Neural cell (in vitro differentiated cells): ENCODE measurements at regions not wholly inside any gene's neighbourhood (a gene's known extent, or its start where the extent isn't known, plus 50 kb on each side); places are given as distances from the start of the nearest gene placed in this dataset.

ENCODE experiments used
- H2AFZ ChIP-seq: fragments of 200-600, 300-800 bp; sonication (generic), shearing (Covaris generic); 2 replicates; pipeline ENCODE4 v1.6.0; 2014; ENCODE audit warnings: low read depth, mild to moderate bottlenecking, antibody characterized with exemption, low read length, moderate library complexity
- H3F3A ChIP-seq: fragments of 200-600 bp; shearing (Covaris generic); 2 replicates; pipeline ENCODE4 v1.6.1; 2016; ENCODE audit warnings: mild to moderate bottlenecking, moderate library complexity, mixed read lengths, antibody characterized with exemption, low read length; ENCODE audit not compliant: insufficient read depth, poor library complexity, severe bottlenecking
- H3K27ac ChIP-seq: fragments of 200-600, 300-800 bp; sonication (generic), shearing (Covaris generic); 2 replicates; pipeline ENCODE4 v1.5.1; 2014; ENCODE audit warnings: mild to moderate bottlenecking, low read length, moderate library complexity
- H3K27me3 ChIP-seq: fragments of 300-800, 200-600 bp; sonication (generic), shearing (Covaris generic); 2 replicates; pipeline ENCODE4 v1.6.0; 2014; ENCODE audit warnings: mild to moderate bottlenecking, low read depth, low read length, moderate library complexity; ENCODE audit not compliant: insufficient read depth
- H3K36me3 ChIP-seq: fragments of 300-800, 200-600 bp; sonication (generic), shearing (Covaris generic); 2 replicates; pipeline ENCODE4 v1.5.1; 2014; ENCODE audit warnings: mild to moderate bottlenecking, antibody characterized with exemption, low read length, moderate library complexity; ENCODE audit not compliant: insufficient read depth
- H3K4me2 ChIP-seq: fragments of 300-800, 200-600 bp; sonication (generic), shearing (Covaris generic); 2 replicates; pipeline ENCODE4 v1.6.0; 2014; ENCODE audit warnings: mild to moderate bottlenecking, low read length
- H3K4me3 ChIP-seq: fragments of 300-800, 200-600 bp; sonication (generic), shearing (Covaris generic); 2 replicates; pipeline ENCODE4 v1.5.1; 2014; ENCODE audit warnings: mild to moderate bottlenecking, low read length, moderate library complexity
- H3K79me2 ChIP-seq: fragments of 200-600 bp; shearing (Covaris generic); replicated peaks from 2 replicates; pipeline ENCODE4 v1.6.0; 2014; ENCODE audit warnings: mild to moderate bottlenecking, low read length, moderate library complexity; ENCODE audit not compliant: insufficient read depth
- H3K9ac ChIP-seq: fragments of 300-800, 200-600 bp; sonication (generic), shearing (Covaris generic); 2 replicates; pipeline ENCODE4 v1.6.1; 2016; ENCODE audit warnings: mild to moderate bottlenecking, low read length, mixed read lengths
- H3K9me2 ChIP-seq: fragments of 200-600 bp; shearing (Covaris generic); 2 replicates; pipeline ENCODE4 v1.6.1; 2016; ENCODE audit warnings: mild to moderate bottlenecking, low read length, mixed read lengths; ENCODE audit not compliant: insufficient read depth
- H3K9me3 ChIP-seq: fragments of 200-600, 300-800 bp; sonication (generic), shearing (Covaris generic); 2 replicates; pipeline ENCODE4 v1.6.1; 2016; ENCODE audit warnings: mild to moderate bottlenecking, mixed run types, low read length, moderate library complexity, mixed read lengths
- H4K20me1 ChIP-seq: fragments of 200-600 bp; shearing (Covaris generic); 2 replicates; pipeline ENCODE4 v1.6.1; 2016; ENCODE audit warnings: mild to moderate bottlenecking, mixed run types; ENCODE audit not compliant: insufficient read depth
- EP300 ChIP-seq: fragments of 450-650 bp; conservative IDR thresholded peaks from 2 replicates; pipeline ENCODE4 v1.6.1; 2014; ENCODE audit warnings: antibody characterized with exemption, mild to moderate bottlenecking, moderate library complexity; ENCODE audit not compliant: poor library complexity, severe bottlenecking
- EZH2 ChIP-seq: fragments of 200-600, 300-800 bp; shearing (Covaris generic), sonication (generic); IDR thresholded peaks from 2 replicates; pipeline ENCODE4 v1.6.1; 2014; ENCODE audit warnings: antibody characterized with exemption, low read length, borderline replicate concordance, mild to moderate bottlenecking; ENCODE audit not compliant: insufficient read depth, poor library complexity, severe bottlenecking
- MXI1 ChIP-seq: fragments of 450-650 bp; conservative IDR thresholded peaks from 2 replicates; pipeline ENCODE4 v1.6.1; 2014; ENCODE audit warnings: antibody characterized with exemption, mild to moderate bottlenecking; ENCODE audit not compliant: poor library complexity, severe bottlenecking
- POLR2AphosphoS5 ChIP-seq: IDR thresholded peaks from 2 replicates; pipeline ENCODE4 v1.6.1; 2012
- RAD21 ChIP-seq: fragments of 450-650 bp; conservative IDR thresholded peaks from 2 replicates; pipeline ENCODE4 v1.6.1; 2014; ENCODE audit warnings: antibody characterized with exemption, mild to moderate bottlenecking, moderate library complexity
- REST ChIP-seq: IDR thresholded peaks from 2 replicates; pipeline ENCODE4 v1.6.1; 2012; ENCODE audit warnings: borderline replicate concordance
- SMC3 ChIP-seq: fragments of 450-650 bp; conservative IDR thresholded peaks from 2 replicates; pipeline ENCODE4 v1.6.1; 2014; ENCODE audit warnings: antibody characterized with exemption, mild to moderate bottlenecking, moderate library complexity; ENCODE audit not compliant: poor library complexity
- TAF1 ChIP-seq: IDR thresholded peaks from 2 replicates; pipeline ENCODE4 v1.6.1; 2012; ENCODE audit warnings: low read depth
- TF ChIP-seq, protein P1 (sequence below): fragments of 450-650 bp; IDR thresholded peaks from 2 replicates; pipeline ENCODE4 v1.5.1; 2014; ENCODE audit warnings: antibody characterized with exemption, mild to moderate bottlenecking, moderate library complexity; ENCODE audit not compliant: poor library complexity, severe bottlenecking

DNA sequence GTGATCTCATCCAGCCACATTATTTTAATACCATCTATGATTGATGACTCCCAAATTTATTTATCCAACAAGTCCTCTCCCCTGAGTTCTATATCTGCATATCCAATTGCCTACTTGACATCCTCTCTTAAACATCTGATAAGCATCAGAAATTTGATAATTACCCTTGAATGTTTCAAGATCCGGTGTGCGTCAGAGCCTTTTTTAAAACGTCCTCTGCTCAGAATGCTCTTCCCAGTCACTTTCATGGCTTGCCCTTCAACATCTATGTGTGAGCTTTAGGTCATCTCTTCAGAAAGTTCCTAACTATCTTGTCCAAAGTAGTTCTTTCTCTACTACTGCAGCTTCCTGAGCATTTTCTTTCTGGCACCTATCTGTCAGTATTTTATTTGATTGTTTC is 364.3 kb downstream of the PLPP3 start:
- no peaks in the 10 kb centered on the region for H3K9me2 ChIP-seq
- no peak overlapping the region for H3K4me2 ChIP-seq
- H3K27me3 ChIP-seq, result no peaks in the 10 kb centered on the region
- no peaks in the 10 kb centered on the region for H3K9me3 ChIP-seq
- TF ChIP-seq REST (no peak), SMC3 (no peak), RAD21 (no peak), POLR2AphosphoS5 (no peak), MXI1 (no peak)
- TF ChIP-seq, protein P1, sequence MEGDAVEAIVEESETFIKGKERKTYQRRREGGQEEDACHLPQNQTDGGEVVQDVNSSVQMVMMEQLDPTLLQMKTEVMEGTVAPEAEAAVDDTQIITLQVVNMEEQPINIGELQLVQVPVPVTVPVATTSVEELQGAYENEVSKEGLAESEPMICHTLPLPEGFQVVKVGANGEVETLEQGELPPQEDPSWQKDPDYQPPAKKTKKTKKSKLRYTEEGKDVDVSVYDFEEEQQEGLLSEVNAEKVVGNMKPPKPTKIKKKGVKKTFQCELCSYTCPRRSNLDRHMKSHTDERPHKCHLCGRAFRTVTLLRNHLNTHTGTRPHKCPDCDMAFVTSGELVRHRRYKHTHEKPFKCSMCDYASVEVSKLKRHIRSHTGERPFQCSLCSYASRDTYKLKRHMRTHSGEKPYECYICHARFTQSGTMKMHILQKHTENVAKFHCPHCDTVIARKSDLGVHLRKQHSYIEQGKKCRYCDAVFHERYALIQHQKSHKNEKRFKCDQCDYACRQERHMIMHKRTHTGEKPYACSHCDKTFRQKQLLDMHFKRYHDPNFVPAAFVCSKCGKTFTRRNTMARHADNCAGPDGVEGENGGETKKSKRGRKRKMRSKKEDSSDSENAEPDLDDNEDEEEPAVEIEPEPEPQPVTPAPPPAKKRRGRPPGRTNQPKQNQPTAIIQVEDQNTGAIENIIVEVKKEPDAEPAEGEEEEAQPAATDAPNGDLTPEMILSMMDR, result no peak
- H3K36me3 ChIP-seq, result no peaks in the 10 kb centered on the region
- H3K9ac ChIP-seq, result no peak overlapping the region
- H3F3A ChIP-seq, result no peaks in the 10 kb centered on the region
- H2AFZ ChIP-seq, result no peak overlapping the region
- no peak overlapping the region for H3K4me3 ChIP-seq
- H3K79me2 ChIP-seq, result no peaks in the 10 kb centered on the region
- no peaks in the 10 kb centered on the region for H4K20me1 ChIP-seq
- no peak overlapping the region for H3K27ac ChIP-seq

- Histone ChIP-seq H3K9me2 (no peaks in the 10 kb centered on the region), H3K27ac (no peak overlapping the region), H3K36me3 (no peaks in the 10 kb centered on the region), H3F3A (no peaks in the 10 kb centered on the region), H3K9ac (no peak overlapping the region), H3K9me3 (peaks cover under 1% of the 10 kb centered on the region), H2AFZ (no peak overlapping the region), H3K4me2 (no peak overlapping the region), H4K20me1 (no peaks in the 10 kb centered on the region), H3K4me3 (no peak overlapping the region), H3K27me3 (no peaks in the 10 kb centered on the region), H3K79me2 (no peaks in the 10 kb centered on the region)
- TF ChIP-seq EP300 (no peak), EZH2 (no peak), SMC3 (no peak), RAD21 (no peak), REST (no peak), TAF1 (no peak), MXI1 (no peak), POLR2AphosphoS5 (no peak)
- TF ChIP-seq, protein P1, result no peak
Measured at GRCh38 chr1:56213068-56213467, 366.3 kb downstream of the PLPP3 start.
